ENCODE measurements at regions not wholly inside any gene's neighbourhood (a gene's known extent, or its start where the extent isn't known, plus 50 kb on each side); places are given as distances from the start of the nearest gene placed in this dataset.

DNA sequence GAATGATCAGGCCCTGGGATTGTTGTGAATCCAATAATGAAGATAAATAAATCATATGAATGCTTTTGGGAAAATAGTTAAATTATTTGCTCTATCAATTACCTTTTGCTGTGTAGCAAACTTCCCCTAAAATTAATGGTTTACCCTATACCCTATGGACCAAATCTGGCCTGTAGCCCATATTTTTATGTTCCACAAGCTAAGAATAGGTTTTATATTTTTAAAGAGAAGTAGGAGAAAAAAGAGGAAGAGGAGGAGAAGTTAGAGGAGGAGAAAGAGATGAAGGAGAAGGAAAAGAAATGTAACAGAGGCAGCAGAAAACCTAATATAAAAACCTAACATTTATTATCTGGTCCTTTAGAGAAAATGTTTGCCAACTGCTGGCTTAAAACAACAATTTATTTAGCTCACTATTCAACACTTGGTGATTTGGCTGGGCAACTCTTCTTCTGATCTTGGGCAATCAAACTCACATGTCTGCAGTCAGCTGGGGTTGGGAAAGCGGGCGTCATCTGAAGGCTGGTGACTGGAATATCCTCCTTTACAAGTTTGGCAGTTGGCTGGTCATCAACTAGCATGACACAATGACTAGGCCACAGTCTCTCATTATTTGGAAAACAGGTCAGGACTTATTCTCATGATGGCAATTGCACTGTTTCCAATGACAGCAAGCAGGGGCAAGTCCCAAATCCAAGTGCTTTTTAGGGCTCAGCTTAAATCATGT lies 522.9 kb downstream of the RASEF start:
- DNase-seq, result no peak
- in situ Hi-C loops (cut with HindIII; ENCODE audit: low pct_ligation_motif_present, low pct_unique_long_range_greater_than_20kb, low sequenced_read_pairs), result no loop called here

DNA sequence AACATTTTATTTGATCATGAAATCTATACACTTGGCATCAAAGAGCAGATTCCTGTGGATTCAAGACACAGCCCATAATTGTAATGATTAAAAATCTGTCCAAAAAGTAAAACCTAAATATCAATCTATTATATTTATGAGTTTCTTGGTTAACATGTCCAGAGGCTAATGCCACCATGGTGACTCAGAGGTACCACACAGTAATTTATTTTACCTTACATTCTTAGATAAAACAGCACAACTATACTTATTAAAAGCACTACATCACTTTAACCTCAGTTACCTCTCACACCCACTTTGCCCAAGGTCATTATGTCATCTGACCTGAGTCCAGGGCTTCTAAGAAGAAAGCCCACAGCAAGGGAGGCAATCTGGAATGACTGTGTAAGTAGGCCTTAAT lies 519.2 kb downstream of the RASEF start:
- in situ Hi-C loops (cut with HindIII; ENCODE audit: low pct_ligation_motif_present, low pct_unique_long_range_greater_than_20kb, low sequenced_read_pairs), result no loop called here
- DNase-seq, result no peak

DNA sequence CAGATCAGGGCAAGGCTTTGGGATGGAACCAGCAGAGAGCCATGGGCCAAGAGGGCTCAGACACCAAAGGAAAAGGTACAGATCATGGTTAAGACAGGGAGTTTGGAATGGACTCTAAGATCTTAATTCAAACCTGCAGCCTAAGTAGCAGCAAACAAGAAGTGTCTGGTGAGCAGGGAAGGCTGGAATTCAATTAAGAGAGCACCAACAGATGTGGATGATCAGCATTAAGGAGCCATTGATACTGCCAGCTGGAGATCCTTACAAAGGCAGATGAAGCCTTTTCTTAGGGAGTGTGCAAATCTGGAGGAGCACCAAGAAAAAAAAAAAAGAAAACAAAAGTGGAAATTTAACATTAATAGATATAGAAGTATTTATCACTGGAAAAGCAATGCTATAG lies 516.8 kb downstream of the RASEF start:
- in situ Hi-C loops (cut with HindIII; ENCODE audit: low pct_ligation_motif_present, low pct_unique_long_range_greater_than_20kb, low sequenced_read_pairs), result no loop called here
- DNase-seq, result no peak

DNA sequence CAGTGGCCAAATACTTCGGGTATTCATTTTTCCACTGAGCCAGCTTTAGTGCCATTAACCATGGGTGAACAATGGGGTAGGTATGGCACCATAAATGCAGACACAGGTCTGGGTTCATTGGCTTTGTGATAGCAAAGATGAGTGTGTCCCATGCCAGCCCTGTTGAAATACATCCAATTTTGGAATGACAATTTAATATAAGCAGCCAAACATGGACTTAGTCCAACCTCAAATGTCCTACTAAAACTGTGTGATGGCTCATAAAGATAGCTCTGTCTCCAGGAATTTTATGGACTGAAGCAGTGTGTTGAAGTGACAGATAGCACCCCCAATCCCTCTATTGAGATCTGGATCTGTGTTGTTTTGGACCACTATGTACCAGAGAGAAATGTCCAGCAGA lies 514.9 kb downstream of the RASEF start:
- in situ Hi-C loops (cut with HindIII; ENCODE audit: low pct_ligation_motif_present, low pct_unique_long_range_greater_than_20kb, low sequenced_read_pairs), result no loop called here
- DNase-seq, result no peak

DNA sequence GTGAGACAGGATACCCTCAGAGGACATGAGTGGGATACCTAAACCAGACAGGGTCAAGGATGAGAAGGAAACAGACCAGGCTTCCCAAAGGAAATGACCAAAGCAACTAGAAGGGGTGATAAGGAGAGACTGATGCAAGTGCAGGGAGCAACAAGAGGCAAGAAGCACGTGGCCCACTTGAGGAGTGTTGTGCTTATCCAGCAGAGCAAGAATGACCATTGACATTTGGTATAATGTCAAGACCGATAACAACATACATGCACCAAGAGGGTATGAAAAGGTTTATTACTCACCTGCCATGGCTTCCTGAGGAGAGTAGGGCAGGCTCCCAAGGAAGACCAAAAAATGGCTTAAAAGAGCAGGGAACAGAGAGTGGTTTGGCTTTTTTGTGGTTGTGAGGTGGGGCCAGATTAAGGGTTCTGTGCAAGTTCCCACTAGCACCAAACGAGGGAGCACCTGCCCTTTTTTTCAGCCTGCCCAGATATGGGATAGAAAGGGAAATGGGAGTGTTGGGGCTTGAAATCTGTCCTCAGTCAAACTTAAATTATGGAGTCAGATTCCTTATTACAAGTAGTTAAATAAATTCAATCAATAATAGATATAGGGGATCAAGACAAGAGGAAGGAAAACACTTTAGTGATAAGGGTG lies 513.6 kb downstream of the RASEF start:
- in situ Hi-C loops (cut with HindIII; ENCODE audit: low pct_ligation_motif_present, low pct_unique_long_range_greater_than_20kb, low sequenced_read_pairs), result no loop called here
- DNase-seq, result no peak

DNA sequence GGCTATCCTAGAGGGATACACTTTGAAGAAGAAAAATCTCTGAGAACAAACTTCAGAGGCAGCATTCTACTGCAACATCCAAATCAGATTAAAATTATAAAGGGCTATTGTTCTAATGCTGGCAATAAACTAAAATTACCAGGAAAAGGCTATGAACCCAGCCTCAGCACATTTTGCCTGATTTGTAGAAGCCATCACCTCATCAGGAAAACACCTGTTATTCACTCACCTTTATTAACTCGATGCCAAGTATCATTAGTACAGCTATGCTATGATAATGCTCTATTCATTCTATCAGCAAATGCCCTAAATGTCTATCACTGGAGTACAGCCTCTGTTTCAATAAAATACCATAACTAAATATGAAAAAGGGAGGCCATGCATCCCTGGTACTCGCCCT lies 510.2 kb downstream of the RASEF start:
- no peak for DNase-seq
- in situ Hi-C loops (cut with HindIII; ENCODE audit: low pct_ligation_motif_present, low pct_unique_long_range_greater_than_20kb, low sequenced_read_pairs), result no loop called here

DNA sequence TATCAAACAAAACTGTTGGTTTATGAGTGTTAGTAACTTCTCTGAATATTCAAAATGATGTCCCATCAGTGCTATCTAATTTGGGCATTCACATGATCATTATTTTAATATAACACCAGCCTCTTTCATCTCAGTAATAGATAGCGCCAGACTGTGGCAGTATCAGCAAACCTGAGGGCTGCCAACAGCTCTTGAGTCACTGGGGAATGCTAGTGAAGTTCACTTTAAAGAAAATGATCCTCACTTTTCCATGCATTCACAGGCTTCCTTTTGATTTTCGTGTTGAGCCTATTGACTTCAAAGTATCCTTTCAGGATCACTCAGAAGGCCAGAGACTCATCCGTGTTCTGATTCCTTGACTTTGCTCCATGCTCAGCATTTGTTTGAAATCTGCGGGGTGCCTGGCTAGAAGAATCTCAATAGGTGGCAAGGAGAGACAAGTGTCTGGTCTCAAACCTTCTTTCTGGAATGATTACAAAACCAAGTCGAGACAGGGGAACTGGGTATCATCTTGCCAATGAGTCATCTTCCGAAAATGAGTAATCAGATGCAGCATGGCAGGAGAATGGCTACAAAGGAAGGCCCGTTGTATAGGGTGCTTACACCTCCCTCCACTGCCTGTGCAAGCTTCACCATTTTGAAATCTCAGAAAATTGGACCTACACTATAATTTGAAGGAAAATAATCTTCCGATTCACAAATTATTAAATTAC lies 509.1 kb downstream of the RASEF start:
- in situ Hi-C loops (cut with HindIII; ENCODE audit: low pct_ligation_motif_present, low pct_unique_long_range_greater_than_20kb, low sequenced_read_pairs), result no loop called here
- no peak for DNase-seq

DNA sequence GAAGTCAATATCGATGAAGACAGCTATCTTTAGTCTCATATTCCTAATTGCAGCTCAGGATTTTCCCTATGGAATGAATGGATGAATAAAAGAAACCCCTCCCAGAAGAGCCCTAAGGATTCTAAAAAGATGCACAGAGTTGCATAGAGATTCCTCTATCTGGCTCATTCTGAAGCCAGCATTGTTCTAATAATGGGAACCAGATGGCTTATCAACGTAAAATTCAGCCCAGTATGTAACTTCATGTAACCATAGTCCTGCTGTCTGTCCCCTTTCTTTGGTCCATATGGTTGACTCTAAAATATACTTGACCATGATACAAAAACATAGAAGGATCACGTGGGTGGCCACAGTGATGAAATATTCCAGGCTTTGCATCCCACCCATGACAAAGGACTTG lies 508.6 kb downstream of the RASEF start:
- in situ Hi-C loops (cut with HindIII; ENCODE audit: low pct_ligation_motif_present, low pct_unique_long_range_greater_than_20kb, low sequenced_read_pairs), result no loop called here
- DNase-seq, result no peak

DNA sequence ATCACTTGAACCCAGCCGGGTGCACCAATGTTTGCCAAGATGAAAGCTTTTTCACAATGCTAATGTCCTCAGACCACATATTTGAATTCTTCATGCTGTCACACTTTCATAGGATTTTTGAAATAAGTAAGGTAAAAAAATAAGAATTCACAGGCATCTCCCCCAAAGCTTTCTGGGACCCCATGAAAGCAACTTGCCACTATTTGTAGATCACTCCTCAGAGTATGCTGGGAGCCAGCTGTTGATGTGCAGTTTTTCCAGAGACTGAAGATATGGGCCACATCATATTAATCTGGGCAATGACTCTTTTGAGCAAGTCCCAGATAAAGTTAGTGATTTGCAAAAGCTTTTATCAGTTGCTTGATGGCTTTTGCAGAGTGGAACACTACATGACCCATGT lies 507.9 kb downstream of the RASEF start:
- in situ Hi-C loops (cut with HindIII; ENCODE audit: low pct_ligation_motif_present, low pct_unique_long_range_greater_than_20kb, low sequenced_read_pairs), result no loop called here
- no peak for DNase-seq

DNA sequence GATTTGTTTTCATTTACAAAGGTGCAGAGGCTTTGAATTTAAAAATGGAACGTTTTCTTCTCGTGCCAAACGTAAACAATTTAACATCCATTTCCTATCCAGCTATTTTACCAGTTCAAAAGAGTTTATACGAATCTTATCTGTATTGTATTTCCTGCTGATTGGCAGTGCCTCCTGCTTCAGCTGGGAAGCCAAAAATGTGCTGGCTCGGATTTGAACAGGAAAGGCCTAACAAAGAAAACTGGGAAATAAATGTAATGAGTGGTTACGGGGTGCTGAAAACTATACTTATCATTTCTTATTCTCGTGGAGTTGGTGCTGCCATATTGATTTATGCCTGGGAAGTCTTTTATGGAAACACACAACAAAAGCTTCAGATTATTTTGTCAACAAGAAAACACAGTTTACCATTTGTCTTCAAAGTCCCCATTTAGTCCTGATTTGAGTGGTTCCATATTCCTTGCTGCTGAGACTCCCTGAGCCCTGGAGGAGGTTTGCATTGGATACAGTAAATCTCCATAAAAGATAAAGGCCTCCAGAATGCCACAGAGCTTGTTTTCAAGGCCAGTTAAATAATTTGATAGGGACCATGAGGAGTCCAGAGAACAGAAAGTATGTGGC lies 507.4 kb downstream of the RASEF start:
- in situ Hi-C loops (cut with HindIII; ENCODE audit: low pct_ligation_motif_present, low pct_unique_long_range_greater_than_20kb, low sequenced_read_pairs), result no loop called here
- no peak for DNase-seq

DNA sequence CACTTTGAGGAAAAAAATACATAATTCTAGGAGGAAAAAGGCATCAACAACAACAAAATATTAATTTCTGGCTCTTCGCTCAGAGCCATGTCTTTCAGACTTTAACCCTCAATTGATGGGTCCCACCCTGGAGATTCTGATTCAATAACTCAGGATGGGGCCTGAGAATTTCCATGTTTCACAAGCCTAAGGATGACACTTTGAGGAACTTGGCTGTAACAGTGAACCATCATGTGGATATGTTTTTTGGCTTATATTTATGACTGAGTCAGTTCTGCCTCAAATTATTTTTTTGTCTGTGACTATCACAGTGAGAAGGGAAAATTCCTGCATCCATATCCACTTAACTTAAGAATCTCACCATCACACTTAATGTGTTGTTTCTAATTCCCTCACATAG lies 504.6 kb downstream of the RASEF start:
- in situ Hi-C loops (cut with HindIII; ENCODE audit: low pct_ligation_motif_present, low pct_unique_long_range_greater_than_20kb, low sequenced_read_pairs), result no loop called here
- no peak for DNase-seq

DNA sequence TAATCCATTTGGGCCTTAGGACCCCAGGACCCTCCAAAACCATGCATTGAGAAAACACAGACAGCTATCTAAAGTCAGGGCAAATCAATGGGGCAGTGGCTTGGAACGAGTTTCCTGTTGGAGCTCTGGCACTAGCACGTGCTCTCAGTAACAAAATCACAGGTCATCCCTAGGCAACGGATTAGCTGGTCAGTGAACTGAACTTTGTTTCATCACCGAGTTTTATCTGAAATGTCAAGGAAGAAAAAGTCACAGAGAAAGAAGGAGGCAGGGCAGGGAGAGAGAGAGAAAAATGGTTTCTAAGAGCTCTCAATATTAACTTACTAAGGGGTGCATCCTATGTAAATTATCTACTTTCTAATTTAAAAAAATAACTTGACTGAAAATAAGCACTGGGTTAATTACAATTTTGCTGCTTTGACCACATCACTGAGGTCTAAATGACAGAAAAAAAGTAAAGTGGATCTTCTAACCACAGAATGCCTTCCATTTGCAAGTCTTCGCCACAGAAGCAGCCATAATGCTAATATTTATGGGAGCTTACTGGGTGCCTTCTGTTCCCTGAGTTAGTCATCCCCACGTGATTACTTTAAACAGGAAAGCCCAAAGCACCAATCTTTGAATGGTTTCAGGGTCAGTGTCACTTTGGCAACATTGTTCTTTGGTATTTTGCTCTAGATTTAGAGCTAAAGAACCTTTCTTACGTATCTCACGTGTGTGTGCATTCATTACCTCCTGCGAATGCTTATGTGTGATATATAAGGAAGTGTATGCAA lies 503.9 kb downstream of the RASEF start:
- in situ Hi-C loops (cut with HindIII; ENCODE audit: low pct_ligation_motif_present, low pct_unique_long_range_greater_than_20kb, low sequenced_read_pairs), result no loop called here
- DNase-seq, result no peak

DNA sequence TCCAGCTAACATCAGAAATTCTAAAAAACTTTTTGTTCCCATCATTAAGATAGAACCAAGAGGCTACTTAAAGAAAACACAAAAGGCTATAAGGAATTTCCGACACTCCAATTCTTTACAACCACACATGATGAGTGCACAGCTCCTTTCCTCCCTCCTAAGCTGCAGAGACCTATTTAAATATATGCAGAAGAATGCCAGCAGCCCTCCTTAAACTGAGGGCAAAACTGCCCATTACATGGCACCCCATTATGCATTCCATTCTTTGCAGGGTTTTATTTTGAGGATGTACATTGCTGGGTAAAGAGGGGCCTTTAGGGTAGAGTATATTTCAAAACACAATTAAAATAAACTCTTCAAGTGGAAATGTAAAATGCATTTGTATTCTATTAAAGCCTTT lies 502.9 kb downstream of the RASEF start:
- no peak for DNase-seq
- in situ Hi-C loops (cut with HindIII; ENCODE audit: low pct_ligation_motif_present, low pct_unique_long_range_greater_than_20kb, low sequenced_read_pairs), result no loop called here

DNA sequence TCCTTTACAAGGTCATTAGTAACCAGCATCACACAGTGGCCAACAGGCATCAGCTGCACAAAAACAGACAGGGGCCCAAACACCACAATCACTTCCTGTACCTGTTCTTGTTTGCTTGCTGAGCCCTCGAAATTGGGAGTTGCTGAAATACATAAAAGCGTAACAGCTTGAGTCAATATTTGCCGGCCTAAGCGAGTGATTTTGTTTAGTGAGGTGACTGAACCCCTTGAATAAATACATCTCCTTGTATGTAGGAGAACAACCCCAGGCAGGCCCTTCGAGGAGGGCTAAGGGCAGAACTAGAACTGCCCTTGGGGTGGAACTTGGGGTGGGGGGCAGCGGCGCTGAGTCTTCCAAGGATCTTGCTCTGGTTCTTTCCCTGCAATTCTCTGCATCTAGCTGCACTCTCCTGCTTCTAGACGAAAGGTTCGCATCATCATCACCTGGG lies 502.5 kb downstream of the RASEF start:
- DNase-seq, result no peak
- in situ Hi-C loops (cut with HindIII; ENCODE audit: low pct_ligation_motif_present, low pct_unique_long_range_greater_than_20kb, low sequenced_read_pairs), result no loop called here

DNA sequence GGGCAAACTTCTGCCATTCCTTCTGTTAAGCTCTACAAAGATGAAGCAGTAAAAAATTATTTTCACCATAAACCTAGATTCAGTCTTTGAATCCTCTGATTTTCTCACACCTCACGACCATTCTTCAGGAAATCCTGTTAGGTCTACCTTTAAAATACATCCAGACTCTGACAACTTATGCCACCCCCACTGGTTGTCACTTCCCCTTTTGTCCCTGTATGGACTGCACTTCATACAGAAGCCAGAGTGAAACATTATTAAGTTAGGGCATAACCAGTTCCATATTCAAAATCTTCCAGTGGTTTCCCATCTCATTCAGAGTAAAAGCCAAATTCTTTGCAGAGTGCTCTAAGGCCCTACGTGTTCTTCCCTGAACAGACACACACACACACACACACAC lies 499.8 kb downstream of the RASEF start:
- DNase-seq, result no peak
- in situ Hi-C loops (cut with HindIII; ENCODE audit: low pct_ligation_motif_present, low pct_unique_long_range_greater_than_20kb, low sequenced_read_pairs), result no loop called here

DNA sequence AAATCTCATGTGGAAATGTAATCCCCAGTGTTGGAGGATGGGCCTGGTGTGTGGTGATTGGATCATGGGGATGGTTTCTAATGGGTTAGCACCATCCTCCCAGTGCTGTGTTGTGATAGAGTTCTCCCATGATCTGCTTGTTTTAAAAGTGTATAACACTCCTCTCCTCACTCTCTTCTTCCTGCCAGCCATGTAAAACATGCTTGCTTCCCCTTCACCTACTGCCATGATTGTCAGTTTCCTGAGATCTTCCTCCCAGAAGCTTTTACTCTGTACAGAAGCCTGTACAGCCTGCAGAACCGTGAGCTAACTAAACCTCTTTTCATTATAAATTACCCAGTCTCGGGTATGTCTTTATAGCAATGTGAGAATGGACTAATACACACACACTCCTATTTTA lies 499.1 kb downstream of the RASEF start:
- no peak for DNase-seq
- in situ Hi-C loops (cut with HindIII; ENCODE audit: low pct_ligation_motif_present, low pct_unique_long_range_greater_than_20kb, low sequenced_read_pairs), result no loop called here

DNA sequence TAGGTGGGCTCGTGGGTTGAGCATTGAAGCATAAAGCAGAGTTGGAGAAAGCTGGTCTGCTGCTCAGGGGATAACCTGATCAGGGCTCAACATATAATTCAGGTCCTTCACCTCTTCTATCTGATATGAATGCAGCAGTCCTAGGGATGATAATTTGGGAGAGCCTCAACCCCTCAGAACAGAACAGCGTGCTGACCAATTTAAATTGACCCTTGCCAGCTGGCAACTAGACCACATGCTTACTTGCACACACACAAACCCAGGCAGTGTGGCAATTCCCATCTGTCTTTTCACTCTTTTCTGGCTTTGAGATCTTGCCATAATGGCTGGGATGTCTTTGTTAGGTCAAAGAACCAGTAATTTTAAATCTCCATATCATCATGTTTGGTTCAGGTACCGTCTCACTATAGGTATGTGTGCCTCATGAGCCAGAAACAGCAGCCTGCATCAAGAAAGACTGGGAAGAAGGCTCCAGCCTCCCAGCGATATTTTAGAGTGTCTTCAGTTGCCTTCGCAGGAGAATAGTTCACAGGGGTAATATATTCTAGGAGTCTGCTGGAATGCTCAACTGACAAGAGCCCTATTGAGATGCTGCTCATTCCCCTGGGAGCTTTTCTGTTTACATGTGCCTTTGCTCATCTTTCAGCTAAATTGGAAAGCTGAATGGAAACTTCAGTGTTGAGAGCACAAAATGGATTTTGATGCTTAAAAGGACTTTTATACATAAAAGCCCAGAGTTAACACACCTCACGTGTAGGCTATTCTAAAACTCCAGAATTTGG lies 497.6 kb downstream of the RASEF start:
- DNase-seq, result no peak
- in situ Hi-C loops (cut with HindIII; ENCODE audit: low pct_ligation_motif_present, low pct_unique_long_range_greater_than_20kb, low sequenced_read_pairs), result no loop called here

DNA sequence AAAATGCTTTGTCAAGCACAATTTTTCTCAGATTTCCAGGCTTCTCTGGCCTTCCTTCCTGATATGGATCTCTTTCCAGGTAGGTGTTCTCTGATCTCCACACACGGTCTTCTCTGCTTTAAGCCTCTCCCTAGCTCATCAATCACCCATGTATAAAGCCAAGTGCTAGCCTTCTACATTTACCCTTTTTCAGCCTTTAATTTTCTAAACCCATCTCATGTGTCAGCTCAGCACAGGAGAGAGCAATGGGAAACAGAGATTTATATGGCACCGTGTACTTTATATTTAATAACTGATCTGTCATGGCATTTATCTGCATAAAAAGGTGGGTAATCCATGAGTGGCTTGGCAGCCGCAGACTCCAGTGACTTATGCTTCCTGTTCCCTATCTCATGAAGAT lies 495.0 kb downstream of the RASEF start:
- no peak for DNase-seq
- in situ Hi-C loops (cut with HindIII; ENCODE audit: low pct_ligation_motif_present, low pct_unique_long_range_greater_than_20kb, low sequenced_read_pairs), result no loop called here

All from ACHN (cell line).